Fibroblast of pulmonary artery (primary cell): ENCODE measurements at regions not wholly inside any gene's neighbourhood (a gene's known extent, or its start where the extent isn't known, plus 50 kb on each side); places are given as distances from the start of the nearest gene placed in this dataset.
"Not testable (repeated sequence)": the region's sequence is repeated elsewhere in the genome, so short reads cannot be mapped to it uniquely, and the experiment has no call there.

Source experiments
- DNase-seq: peaks from one replicate; pipeline ENCODE4 v3.0.0-alpha.2; 2010; ENCODE audit warnings: low read depth
- H3K4me3 ChIP-seq: replicated peaks from 2 replicates; pipeline ENCODE4 v1.5.1; 2011; ENCODE audit warnings: low read depth, mild to moderate bottlenecking, control low read depth, low read length, moderate library complexity
- TF ChIP-seq, protein P1 (sequence below): IDR thresholded peaks from 2 replicates; pipeline ENCODE4 v1.5.1; 2011; ENCODE audit warnings: mild to moderate bottlenecking, control low read depth, low read length, inconsistent platforms; ENCODE audit errors: missing control alignments

DNA sequence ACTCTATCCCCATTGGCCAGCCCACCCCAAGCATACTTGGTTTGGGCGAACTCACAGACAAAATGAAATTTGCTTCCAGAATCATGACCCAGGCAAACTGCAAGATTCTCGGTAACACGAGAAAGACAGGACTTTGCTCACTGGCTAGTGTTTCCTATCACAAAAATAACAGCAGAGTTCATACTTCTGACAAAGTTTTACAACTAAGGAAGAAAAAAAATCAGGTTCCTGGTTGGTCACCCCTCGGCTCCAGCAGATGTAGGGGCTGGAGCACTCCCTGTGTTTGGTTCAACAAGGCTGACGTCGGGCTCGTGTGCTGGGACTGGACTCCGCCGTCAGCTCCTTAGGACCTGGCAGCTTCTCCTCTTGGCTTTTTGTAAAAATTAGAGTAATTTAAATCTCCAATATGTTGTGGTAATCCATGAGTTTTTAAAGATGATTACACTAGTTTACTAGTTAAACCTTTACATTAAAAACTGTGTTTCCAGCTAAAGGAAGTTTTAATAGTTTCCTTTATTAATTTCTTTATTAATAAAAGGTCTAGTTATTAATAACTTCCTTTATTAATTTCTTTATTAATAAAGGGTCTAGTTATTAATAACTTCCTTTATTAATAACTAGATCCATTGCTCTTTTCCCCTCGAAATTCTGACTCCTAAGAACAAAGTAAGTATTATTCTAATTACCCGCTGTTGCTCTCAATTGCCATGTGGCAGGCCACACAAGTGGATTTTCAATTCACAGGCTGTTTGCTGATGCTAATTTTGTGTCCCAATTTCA is 115.6 kb upstream of the RNF32 start:
- no peak overlapping the region for H3K4me3 ChIP-seq
- DNase-seq = no peak
- TF ChIP-seq, protein P1, sequence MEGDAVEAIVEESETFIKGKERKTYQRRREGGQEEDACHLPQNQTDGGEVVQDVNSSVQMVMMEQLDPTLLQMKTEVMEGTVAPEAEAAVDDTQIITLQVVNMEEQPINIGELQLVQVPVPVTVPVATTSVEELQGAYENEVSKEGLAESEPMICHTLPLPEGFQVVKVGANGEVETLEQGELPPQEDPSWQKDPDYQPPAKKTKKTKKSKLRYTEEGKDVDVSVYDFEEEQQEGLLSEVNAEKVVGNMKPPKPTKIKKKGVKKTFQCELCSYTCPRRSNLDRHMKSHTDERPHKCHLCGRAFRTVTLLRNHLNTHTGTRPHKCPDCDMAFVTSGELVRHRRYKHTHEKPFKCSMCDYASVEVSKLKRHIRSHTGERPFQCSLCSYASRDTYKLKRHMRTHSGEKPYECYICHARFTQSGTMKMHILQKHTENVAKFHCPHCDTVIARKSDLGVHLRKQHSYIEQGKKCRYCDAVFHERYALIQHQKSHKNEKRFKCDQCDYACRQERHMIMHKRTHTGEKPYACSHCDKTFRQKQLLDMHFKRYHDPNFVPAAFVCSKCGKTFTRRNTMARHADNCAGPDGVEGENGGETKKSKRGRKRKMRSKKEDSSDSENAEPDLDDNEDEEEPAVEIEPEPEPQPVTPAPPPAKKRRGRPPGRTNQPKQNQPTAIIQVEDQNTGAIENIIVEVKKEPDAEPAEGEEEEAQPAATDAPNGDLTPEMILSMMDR = no peak

DNA sequence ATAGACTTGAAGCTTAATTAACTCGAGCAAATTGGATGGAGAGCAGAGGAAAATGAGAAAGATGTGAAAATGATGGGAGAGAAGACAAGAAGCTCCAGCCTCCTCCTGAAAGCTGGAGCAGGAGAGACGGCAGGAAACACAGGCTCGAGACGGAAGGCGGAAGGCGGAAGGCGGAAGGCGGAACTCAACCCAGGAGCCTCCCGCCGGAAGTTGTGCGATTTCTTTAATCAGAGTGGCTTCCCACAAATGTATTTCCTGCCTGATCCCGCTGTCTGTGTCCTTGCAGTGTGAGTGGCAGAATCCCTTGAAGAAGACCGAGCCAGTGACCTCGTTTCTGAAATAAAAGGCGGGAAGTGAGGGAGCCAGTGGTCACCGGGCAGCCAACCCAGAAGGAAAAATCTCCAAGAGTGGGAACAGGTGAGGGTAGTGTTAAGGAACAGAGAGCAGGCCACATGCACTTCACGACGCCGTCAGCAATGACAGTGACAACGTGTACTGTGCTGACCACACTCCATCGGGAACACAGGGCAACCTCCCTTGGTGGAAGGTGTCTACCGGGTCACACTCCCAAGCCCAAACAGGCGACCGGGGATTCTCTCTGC is 117.0 kb upstream of the RNF32 start:
- H3K4me3 ChIP-seq = no peak overlapping the region
- DNase-seq = no peak
- TF ChIP-seq, protein P1 = no peak

DNA sequence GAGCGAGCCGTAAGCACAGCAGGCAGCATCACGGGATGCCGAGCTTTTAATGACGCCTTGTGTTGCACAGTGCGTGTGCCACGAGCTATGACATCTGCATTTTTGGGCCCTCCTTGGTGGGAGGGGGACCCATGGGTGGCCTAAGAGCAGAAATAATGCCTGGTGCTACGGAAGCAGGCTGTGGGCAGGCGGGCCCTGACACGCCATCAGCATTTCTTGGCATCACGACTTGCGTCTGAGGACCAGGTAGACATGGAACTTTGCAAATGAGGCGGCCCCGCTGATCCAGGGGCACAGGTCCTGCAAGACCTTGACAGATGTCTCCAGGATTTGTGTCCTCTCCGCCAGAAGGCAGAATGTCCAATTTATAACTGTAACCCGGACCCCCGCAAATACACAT is 117.8 kb upstream of the RNF32 start:
- TF ChIP-seq, protein P1 = no peak

DNA sequence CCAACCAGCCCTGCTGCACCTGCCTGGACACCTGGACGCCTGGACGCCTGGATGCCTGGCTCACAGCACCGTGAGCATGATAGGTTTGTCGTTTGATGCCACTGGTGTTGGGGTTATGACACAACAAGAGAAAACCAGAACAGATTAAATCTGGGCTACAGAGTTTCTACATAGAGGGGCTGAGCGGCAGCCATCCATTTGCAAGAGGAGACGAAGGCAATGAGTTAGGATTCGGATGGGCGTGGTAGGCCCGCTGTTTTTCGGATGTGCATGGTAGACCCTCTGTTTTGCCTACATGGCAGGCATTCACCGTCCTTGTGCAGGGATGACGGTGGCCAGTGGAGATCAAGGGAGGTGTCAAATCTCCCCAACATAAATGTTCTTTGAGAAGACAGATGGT is 121.5 kb upstream of the RNF32 start:
- TF ChIP-seq, protein P1 = no peak
- H3K4me3 ChIP-seq = no peak overlapping the region
- no peak for DNase-seq

More for the DNA sequence above, 117.8 kb upstream of the RNF32 start:
- DNase-seq = no peak
- no peak overlapping the region for H3K4me3 ChIP-seq

DNA sequence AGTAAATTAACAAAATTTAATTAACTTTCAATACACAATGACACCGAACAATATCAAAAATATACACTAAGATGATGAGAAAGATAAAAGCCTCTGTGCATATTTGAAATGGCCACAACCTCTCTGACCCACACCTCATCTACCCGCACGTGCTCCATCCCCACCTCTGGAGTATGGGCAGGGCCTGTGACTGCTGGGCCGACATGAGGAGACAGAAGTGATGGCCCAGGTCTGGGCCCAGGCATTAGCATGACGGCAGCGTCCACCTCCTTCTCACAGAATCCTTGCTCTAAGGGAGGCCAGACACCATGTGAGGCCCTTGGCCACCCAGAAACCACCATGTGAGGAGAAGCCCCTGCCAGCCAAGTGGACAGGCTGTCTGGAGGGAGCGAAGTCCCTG is 122.1 kb upstream of the RNF32 start:
- H3K4me3 ChIP-seq = no peak overlapping the region
- TF ChIP-seq, protein P1 = no peak
- no peak for DNase-seq

DNA sequence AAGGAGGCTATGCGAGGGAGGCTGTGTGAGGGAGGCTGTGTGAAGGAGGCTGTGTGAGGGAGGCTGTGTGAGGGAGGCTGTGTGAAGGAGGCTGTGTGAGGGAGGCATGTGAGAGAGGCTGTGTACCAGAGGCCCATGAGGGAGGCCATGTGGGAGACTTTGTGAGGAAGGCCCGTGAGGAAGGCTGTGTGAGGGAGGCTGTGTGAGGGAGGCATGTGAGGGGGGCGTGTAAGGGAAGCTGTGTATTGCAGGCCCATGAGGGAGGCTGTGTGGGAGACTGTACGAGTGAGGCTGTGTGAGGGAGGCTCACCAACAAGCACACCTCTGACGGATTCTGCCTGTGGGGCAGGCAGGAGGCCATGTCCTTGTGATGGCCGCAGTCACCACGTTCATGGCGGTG is 122.7 kb upstream of the RNF32 start:
- not testable (repeated sequence) for DNase-seq, H3K4me3 ChIP-seq

DNA sequence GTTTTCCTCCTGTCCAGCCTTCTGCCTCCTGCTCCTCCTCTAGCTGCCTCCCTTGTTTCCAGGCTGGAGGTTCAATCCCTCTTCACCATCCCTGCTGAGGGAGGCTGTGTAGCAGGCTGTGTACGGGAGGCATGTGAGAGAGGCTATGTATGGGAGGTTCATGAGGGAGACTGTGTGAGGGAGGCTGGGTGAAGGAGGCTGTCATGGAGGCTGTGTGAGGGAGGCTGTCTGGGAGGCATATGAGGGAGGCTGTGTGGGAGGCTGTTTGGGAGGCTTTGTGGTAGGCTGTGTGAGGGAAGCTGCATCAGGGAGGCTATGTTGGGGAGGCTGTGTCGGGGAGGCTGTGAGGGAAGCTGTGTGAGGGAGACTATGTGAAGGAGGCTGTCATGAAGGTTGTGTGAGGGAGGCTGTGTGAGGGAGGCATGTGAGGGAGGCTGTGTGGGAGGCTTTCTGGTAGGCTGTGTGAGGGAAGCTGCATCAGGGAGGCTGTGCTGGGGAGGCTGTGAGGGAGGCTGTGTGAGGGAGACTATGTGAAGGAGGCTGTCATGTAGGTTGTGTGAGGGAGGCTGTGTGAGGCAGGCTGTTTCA is 123.7 kb upstream of the RNF32 start:
- no peak overlapping the region for H3K4me3 ChIP-seq
- no peak for DNase-seq
- TF ChIP-seq, protein P1 = no peak
